SK-N-SH (cell line): ENCODE measurements at regions not wholly inside any gene's neighbourhood (a gene's known extent, or its start where the extent isn't known, plus 50 kb on each side); places are given as distances from the start of the nearest gene placed in this dataset.

Experiments used
- CTCF ChIA-PET: fragments of 300-600, 350-600 bp; formaldehyde crosslinking; extraction: SDS; loops from one replicate; lab custom pipeline; 2021; lab: Yijun Ruan, JAX
- POLR2A ChIA-PET: fragments of 350-600 bp; sonication (Branson Sonifier 250); formaldehyde crosslinking; extraction: SDS; loops from one replicate; lab custom pipeline; 2020; ENCODE audit warnings: antibody characterized with exemption, inconsistent platforms; lab: Yijun Ruan, JAX
- DNase-seq: peaks from one replicate; pipeline ENCODE4 v3.0.0; 2012
- H2AFZ ChIP-seq: fragments of 200-600 bp; sonication (generic); 2 replicates; pipeline ENCODE4 v1.8.1; 2016; ENCODE audit warnings: antibody characterized with exemption, mild to moderate bottlenecking, low read depth
- H3F3A ChIP-seq: fragments of 200-600 bp; sonication (generic); replicated peaks from 2 replicates; pipeline ENCODE3; 2016; ENCODE audit warnings: antibody characterized with exemption, mild to moderate bottlenecking; ENCODE audit not compliant: insufficient read depth
- H3K27ac ChIP-seq, 2 experiments: fragments of 200-500 bp in 1 of 2; fragments of 200-600 bp in 1 of 2; sonication (Bioruptor generic) in 1 of 2; sonication (generic), shearing (Covaris generic) in 1 of 2; 2 replicates each; pipeline versions ENCODE4 v1.5.1 to v1.6.1; 2014 to 2016; ENCODE audit warnings: low read depth in 2 of 2, inconsistent platforms in 1 of 2, low read length in 1 of 2, mild to moderate bottlenecking in 1 of 2, mixed read lengths in 1 of 2
- H3K27me3 ChIP-seq: fragments of 200-600 bp; sonication (generic), shearing (Covaris generic); 2 replicates; pipeline ENCODE4 v1.6.1; 2016; ENCODE audit warnings: mixed run types; ENCODE audit not compliant: insufficient read depth
- H3K36me3 ChIP-seq, 2 experiments: fragments of 200-500 bp in 1 of 2; fragments of 200-600 bp in 1 of 2; sonication (Bioruptor generic) in 1 of 2; sonication (generic) in 1 of 2; replicated peaks in 1 of 2; 2 replicates each; pipeline versions ENCODE3 to v1.5.1; 2014 to 2016; ENCODE audit warnings: low read length in 1 of 2, mild to moderate bottlenecking in 1 of 2; ENCODE audit not compliant: insufficient read depth in 2 of 2, control insufficient read depth in 1 of 2
- H3K4me1 ChIP-seq, 2 experiments: fragments of 200-500 bp in 1 of 2; fragments of 200-600 bp in 1 of 2; sonication (Bioruptor generic) in 1 of 2; sonication (generic), shearing (Covaris generic) in 1 of 2; 2 replicates each; pipeline versions ENCODE4 v1.5.1 to v1.6.1; 2014 to 2016; ENCODE audit warnings: low read depth in 1 of 2, low read length in 1 of 2, mixed run types in 1 of 2; ENCODE audit not compliant: insufficient read depth in 2 of 2, control insufficient read depth in 1 of 2
- H3K4me2 ChIP-seq: fragments of 200-600 bp; sonication (generic), shearing (Covaris generic); 2 replicates; pipeline ENCODE4 v1.6.1; 2017; ENCODE audit warnings: mixed run types
- H3K4me3 ChIP-seq, 2 experiments: fragments of 200-500 bp in 1 of 2; fragments of 200-600 bp in 1 of 2; sonication (Bioruptor generic) in 1 of 2; sonication (generic), shearing (Covaris generic) in 1 of 2; 2 replicates each; pipeline versions ENCODE4 v1.5.1 to v1.8.1; 2014 to 2016; ENCODE audit warnings: low read depth in 2 of 2, inconsistent platforms in 1 of 2, low read length in 1 of 2, mild to moderate bottlenecking in 1 of 2, mixed read lengths in 1 of 2, moderate library complexity in 1 of 2
- H3K79me2 ChIP-seq: fragments of 200-600 bp; sonication (generic); 2 replicates; pipeline ENCODE4 v1.8.1; 2017; ENCODE audit warnings: mild to moderate bottlenecking; ENCODE audit not compliant: insufficient read depth
- H3K9ac ChIP-seq: fragments of 200-600 bp; sonication (generic); 2 replicates; pipeline ENCODE4 v1.6.1; 2017; ENCODE audit warnings: mixed run types
- H3K9me2 ChIP-seq: fragments of 200-600 bp; sonication (generic); 2 replicates; pipeline ENCODE4 v1.6.1; 2017; ENCODE audit warnings: mixed run types
- H3K9me3 ChIP-seq: fragments of 200-600 bp; sonication (generic); 2 replicates; pipeline ENCODE4 v1.6.1; 2017; ENCODE audit warnings: mixed run types, mild to moderate bottlenecking, moderate library complexity
- H4K20me1 ChIP-seq: fragments of 200-600 bp; sonication (generic); 2 replicates; pipeline ENCODE4 v1.6.1; 2017; ENCODE audit warnings: mild to moderate bottlenecking, mixed run types; ENCODE audit not compliant: insufficient read depth
- CHD2 ChIP-seq: fragments of 150-350 bp; IDR thresholded peaks from 2 replicates; pipeline ENCODE4 v1.6.1; 2018; ENCODE audit warnings: low read length; ENCODE audit not compliant: partially characterized antibody
- EP300 ChIP-seq, 2 experiments: IDR thresholded peaks; 2 replicates each; pipeline versions ENCODE4 v1.4.0 to v1.6.1; 2012; ENCODE audit warnings: borderline replicate concordance in 1 of 2, low read depth in 1 of 2, low read length in 1 of 2
- FOXJ3 ChIP-seq: sonication (generic); formaldehyde crosslinking; IDR thresholded peaks from 2 replicates; pipeline ENCODE4 v1.5.1; 2020; ENCODE audit warnings: mild to moderate bottlenecking, missing genetic modification reagents
- FOXM1 ChIP-seq: IDR thresholded peaks from 2 replicates; pipeline ENCODE4 v1.4.0; 2012; ENCODE audit warnings: low read depth, mild to moderate bottlenecking
- GABPA ChIP-seq: IDR thresholded peaks from 2 replicates; pipeline ENCODE4 v1.4.0; 2012; ENCODE audit warnings: low read depth, mild to moderate bottlenecking
- GATA2 ChIP-seq: sonication (generic); formaldehyde crosslinking; IDR thresholded peaks from 2 replicates; pipeline ENCODE4 v1.5.0; 2020; ENCODE audit warnings: mild to moderate bottlenecking, missing genetic modification reagents
- MXI1 ChIP-seq: IDR thresholded peaks from 2 replicates; pipeline ENCODE4 v1.6.1; 2012; ENCODE audit warnings: mild to moderate bottlenecking, low read depth, low read length, improper control_type of control experiment
- NRF1 ChIP-seq: IDR thresholded peaks from 2 replicates; pipeline ENCODE4 v1.6.1; 2012; ENCODE audit warnings: low read depth, mild to moderate bottlenecking, low read length
- RFX5 ChIP-seq: IDR thresholded peaks from 2 replicates; pipeline ENCODE4 v1.6.1; 2012; ENCODE audit warnings: mild to moderate bottlenecking, improper control_type of control experiment, low read length
- SMC3 ChIP-seq: IDR thresholded peaks from 2 replicates; pipeline ENCODE4 v1.6.1; 2012; ENCODE audit warnings: low read depth, low read length, improper control_type of control experiment
- TCF12 ChIP-seq: IDR thresholded peaks from 2 replicates; pipeline ENCODE4 v1.4.0; 2012
- USF1 ChIP-seq: IDR thresholded peaks from 2 replicates; pipeline ENCODE4 v1.4.0; 2012; ENCODE audit warnings: low read depth, borderline replicate concordance
- USF2 ChIP-seq: fragments of 150-350 bp; IDR thresholded peaks from 2 replicates; pipeline ENCODE4 v1.6.1; 2017; ENCODE audit warnings: antibody characterized with exemption, low read length, low read depth, borderline replicate concordance
- YY1 ChIP-seq: IDR thresholded peaks from 2 replicates; pipeline ENCODE4 v1.4.0; 2012; ENCODE audit warnings: low read depth, mild to moderate bottlenecking
- ZBTB33 ChIP-seq: IDR thresholded peaks from 2 replicates; pipeline ENCODE4 v1.4.0; 2012; ENCODE audit warnings: low read depth, borderline replicate concordance
- WGBS: methylation state at CpG from one replicate; pipeline ENCODE4 v1.1.6; 2017; ENCODE audit warnings: low lambda C conversion rate; 5-methylcytosine and 5-hydroxymethylcytosine counted together

- no peaks in the 10 kb centered on the region for H3K79me2 ChIP-seq
- WGBS: 25% methylated on average over 13 of the region's 14 CpGs
- no peak overlapping the region for H3K27ac ChIP-seq
- H3K4me3 ChIP-seq: no peak overlapping the region
- TF ChIP-seq TCF12: no peak
- TF ChIP-seq GATA2: no peak
- TF ChIP-seq USF2: no peak
- TF ChIP-seq USF1: no peak
- TF ChIP-seq RFX5: no peak
- TF ChIP-seq GABPA: no peak
- TF ChIP-seq YY1: no peak
- TF ChIP-seq ZBTB33: no peak
- no peak for TF ChIP-seq EP300 (IDR thresholded peaks at IDR 0.05; ENCODE audit: borderline replicate concordance in 1 of 2, low read depth in 1 of 2, low read length in 1 of 2)
- no peak for TF ChIP-seq FOXJ3 (CRISPR knock-in tag)
- TF ChIP-seq NRF1: no peak
- no peak for TF ChIP-seq SMC3
- no peak for TF ChIP-seq MXI1
- TF ChIP-seq CHD2: no peak
- no peak for TF ChIP-seq FOXM1
- no peaks in the 10 kb centered on the region for H3F3A ChIP-seq
- no peak overlapping the region for H3K4me2 ChIP-seq
- H3K9me2 ChIP-seq: no peaks in the 10 kb centered on the region
- peaks cover 4% of the 10 kb centered on the region; the same call in 1 of the 2 replicates for H4K20me1 ChIP-seq
- H3K27me3 ChIP-seq: peaks cover 5% of the 10 kb centered on the region; the same call in 1 of the 2 replicates
- H3K9ac ChIP-seq: no peak overlapping the region
- DNase-seq: no peak
- H2AFZ ChIP-seq: no peak overlapping the region
- no peaks in the 10 kb centered on the region for H3K36me3 ChIP-seq
- ChIA-PET CTCF (interaction anchor here (0.6 to 6.1 kb wide), 8 partner anchors 9 to 134 kb away, joined by 3 to 26 read pairs (median 13); no protein-coding TSS in a partner anchor), POLR2A (no interaction called here)
- peaks cover 0 to 3% of the 10 kb centered on the region in 2 experiments; a peak in 1 of 4 replicates for H3K4me1 ChIP-seq
- H3K9me3 ChIP-seq: no peaks in the 10 kb centered on the region
Observed at GRCh38 chr17:79322211-79323123, 247.8 kb downstream of the ENGASE start.
